ENCODE measurements at regions not wholly inside any gene's neighbourhood (a gene's known extent, or its start where the extent isn't known, plus 50 kb on each side); places are given as distances from the start of the nearest gene placed in this dataset.

- H3K36me3 ChIP-seq (ENCODE audit: control insufficient read depth in 2 of 2, insufficient read depth in 2 of 2, low read length in 2 of 2): peaks cover 0 to 5% of the 10 kb centered on the region in 2 donors
- H3K27ac ChIP-seq (ENCODE audit: low read depth in 2 of 2, low read length in 2 of 2): peak overlapping the region in 1 of 2 donors; percentile 28
- H3K4me3 ChIP-seq (ENCODE audit: low read length in 2 of 2): no peak overlapping the region
- H3K4me1 ChIP-seq (ENCODE audit: control insufficient read depth in 2 of 2, insufficient read depth in 2 of 2, low read length in 2 of 2): peaks cover 29 to 32% of the 10 kb centered on the region in 2 donors
- no peaks in the 10 kb centered on the region for H3K9me3 ChIP-seq (ENCODE audit: control insufficient read depth in 2 of 2, low read length in 2 of 2)
- H3K9ac ChIP-seq (ENCODE audit: low read depth in 1 of 2, low read length in 2 of 2): no peak overlapping the region
- no peaks in the 10 kb centered on the region for H3K27me3 ChIP-seq (ENCODE audit: control insufficient read depth in 2 of 2, insufficient read depth in 2 of 2, low read length in 2 of 2)
Observed at GRCh38 chr15:62588938-62589670, 424.0 kb upstream of the C2CD4B start.

DNA sequence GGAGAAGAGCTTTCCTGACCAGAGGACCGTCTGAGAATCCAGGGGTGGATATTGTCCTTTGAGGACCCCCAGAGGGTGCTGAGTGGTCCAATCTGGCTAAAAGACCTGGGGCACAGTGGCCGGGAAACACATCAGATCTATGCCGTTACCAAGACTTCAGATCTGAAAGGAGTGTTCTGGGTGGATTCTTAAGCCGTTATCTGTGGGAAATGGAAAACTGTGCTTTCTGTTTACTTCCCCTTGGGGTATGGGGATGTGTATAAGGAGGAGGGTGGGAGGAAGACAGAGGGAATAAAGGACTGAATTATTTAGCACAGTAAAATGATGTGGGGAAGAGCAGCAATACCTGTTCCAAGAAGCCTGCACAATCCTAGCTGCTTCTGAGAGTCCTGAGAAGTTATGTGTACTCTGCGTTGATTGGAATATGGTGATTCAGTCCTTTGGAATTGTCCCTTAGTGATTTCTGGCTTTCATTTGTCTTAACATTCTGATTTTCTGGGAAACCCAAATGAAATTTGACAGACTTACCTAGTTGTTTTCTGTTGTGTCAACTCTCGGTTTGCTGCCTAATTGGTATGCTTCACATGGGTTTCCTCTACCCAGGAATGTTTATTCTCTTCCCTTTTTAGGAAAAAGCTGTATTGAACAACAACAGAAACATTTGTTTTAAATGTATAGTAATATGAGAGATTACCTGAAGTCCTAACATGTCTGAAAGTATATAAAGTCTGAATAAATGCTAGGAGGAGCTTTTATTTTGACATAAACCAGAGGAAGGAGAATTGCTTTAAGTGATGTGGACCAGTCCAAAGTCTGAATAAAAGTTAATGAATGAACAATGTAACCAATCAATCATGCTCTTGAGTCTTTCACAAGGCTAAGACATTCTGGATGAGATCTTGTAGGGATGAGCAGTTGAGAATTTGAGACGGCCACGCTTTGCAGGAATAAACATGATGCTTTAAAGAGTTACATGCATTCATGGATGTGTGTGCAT, 427.1 kb upstream of the C2CD4B start:
- Histone ChIP-seq H3K4me3 (ENCODE audit: low read length in 2 of 2) (peak overlapping the region in 1 of 2 donors; percentile 22), H3K27ac (ENCODE audit: low read depth in 2 of 2, low read length in 2 of 2) (peak overlapping the region; percentile 30 to 49), H3K36me3 (ENCODE audit: control insufficient read depth in 2 of 2, insufficient read depth in 2 of 2, low read length in 2 of 2) (no peaks in the 10 kb centered on the region), H3K9ac (ENCODE audit: low read depth in 1 of 2, low read length in 2 of 2) (no peak overlapping the region), H3K4me1 (ENCODE audit: control insufficient read depth in 2 of 2, insufficient read depth in 2 of 2, low read length in 2 of 2) (peaks cover 30 to 32% of the 10 kb centered on the region in 2 donors), H3K9me3 (ENCODE audit: control insufficient read depth in 2 of 2, low read length in 2 of 2) (no peaks in the 10 kb centered on the region), H3K27me3 (ENCODE audit: control insufficient read depth in 2 of 2, insufficient read depth in 2 of 2, low read length in 2 of 2) (no peaks in the 10 kb centered on the region)

DNA sequence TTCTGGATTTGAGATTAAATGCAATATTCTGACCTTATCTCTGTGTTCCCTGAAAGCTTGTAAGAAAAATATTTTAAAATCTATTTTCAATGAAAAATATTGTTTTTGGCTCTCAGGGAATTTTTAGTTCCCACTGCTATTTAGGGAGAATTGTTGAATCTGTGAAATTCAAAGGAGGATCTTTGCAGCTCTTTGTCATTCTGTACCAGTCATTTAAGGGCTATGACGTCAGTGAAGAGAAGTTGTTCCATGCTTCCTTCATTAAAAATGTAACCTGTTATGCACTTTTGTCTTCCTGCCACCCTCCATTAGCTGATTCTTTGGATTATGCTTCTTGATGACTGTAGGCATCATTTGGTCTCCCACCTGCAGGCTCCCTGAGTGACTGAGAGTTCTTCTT, 427.8 kb upstream of the C2CD4B start:
- Histone ChIP-seq H3K4me3 (ENCODE audit: low read length in 2 of 2) (no peak overlapping the region), H3K36me3 (ENCODE audit: control insufficient read depth in 2 of 2, insufficient read depth in 2 of 2, low read length in 2 of 2) (no peaks in the 10 kb centered on the region), H3K27ac (ENCODE audit: low read depth in 2 of 2, low read length in 2 of 2) (no peak overlapping the region), H3K4me1 (ENCODE audit: control insufficient read depth in 2 of 2, insufficient read depth in 2 of 2, low read length in 2 of 2) (peaks cover 30 to 32% of the 10 kb centered on the region in 2 donors), H3K9ac (ENCODE audit: low read depth in 1 of 2, low read length in 2 of 2) (no peak overlapping the region), H3K9me3 (ENCODE audit: control insufficient read depth in 2 of 2, low read length in 2 of 2) (no peaks in the 10 kb centered on the region), H3K27me3 (ENCODE audit: control insufficient read depth in 2 of 2, insufficient read depth in 2 of 2, low read length in 2 of 2) (no peaks in the 10 kb centered on the region)

DNA sequence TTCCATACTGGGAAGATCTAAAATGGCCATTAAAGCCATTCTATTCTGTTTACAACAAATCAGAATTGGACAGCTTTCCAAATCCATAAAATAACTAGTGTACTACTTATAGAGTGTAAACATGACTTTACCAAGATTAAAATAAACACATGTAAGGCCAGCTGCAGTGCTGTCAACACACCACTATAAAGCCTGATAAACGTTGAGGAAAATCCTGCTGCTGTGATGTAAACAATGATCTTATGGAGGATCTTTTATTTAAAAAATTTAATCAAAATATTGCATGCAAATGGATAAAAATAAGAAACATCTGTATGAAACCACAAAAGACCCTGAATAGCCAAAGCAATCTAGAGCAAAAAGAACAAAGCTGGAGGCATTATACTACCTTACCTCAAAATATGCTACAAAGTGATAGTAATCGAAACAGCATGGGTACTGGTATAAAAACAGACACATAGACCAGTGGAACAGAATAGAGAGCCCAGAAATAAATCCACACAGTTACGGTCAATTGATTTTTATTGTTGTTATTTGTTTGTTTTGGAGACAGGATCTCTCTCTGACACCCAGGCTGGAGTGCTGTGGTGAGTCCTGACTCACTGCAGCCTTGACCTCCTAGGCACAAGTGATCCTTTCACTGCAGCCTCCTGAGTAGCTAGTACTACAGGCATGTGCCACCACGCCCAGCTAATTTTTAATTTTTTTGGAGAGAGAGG, 428.8 kb upstream of the C2CD4B start:
- Histone ChIP-seq H3K4me3 (ENCODE audit: low read length in 2 of 2) (no peak overlapping the region), H3K9ac (ENCODE audit: low read depth in 1 of 2, low read length in 2 of 2) (no peak overlapping the region), H3K9me3 (ENCODE audit: control insufficient read depth in 2 of 2, low read length in 2 of 2) (no peaks in the 10 kb centered on the region), H3K36me3 (ENCODE audit: control insufficient read depth in 2 of 2, insufficient read depth in 2 of 2, low read length in 2 of 2) (no peaks in the 10 kb centered on the region), H3K4me1 (ENCODE audit: control insufficient read depth in 2 of 2, insufficient read depth in 2 of 2, low read length in 2 of 2) (peaks cover 30 to 31% of the 10 kb centered on the region in 2 donors), H3K27ac (ENCODE audit: low read depth in 2 of 2, low read length in 2 of 2) (no peak overlapping the region), H3K27me3 (ENCODE audit: control insufficient read depth in 2 of 2, insufficient read depth in 2 of 2, low read length in 2 of 2) (no peaks in the 10 kb centered on the region)

- Histone ChIP-seq H3K27me3 (ENCODE audit: control insufficient read depth in 2 of 2, insufficient read depth in 2 of 2, low read length in 2 of 2) (no peaks in the 10 kb centered on the region), H3K27ac (ENCODE audit: low read depth in 2 of 2, low read length in 2 of 2) (no peak overlapping the region), H3K9me3 (ENCODE audit: control insufficient read depth in 2 of 2, low read length in 2 of 2) (no peaks in the 10 kb centered on the region), H3K36me3 (ENCODE audit: control insufficient read depth in 2 of 2, insufficient read depth in 2 of 2, low read length in 2 of 2) (no peaks in the 10 kb centered on the region), H3K4me3 (ENCODE audit: low read length in 2 of 2) (no peak overlapping the region), H3K9ac (ENCODE audit: low read depth in 1 of 2, low read length in 2 of 2) (no peak overlapping the region), H3K4me1 (ENCODE audit: control insufficient read depth in 2 of 2, insufficient read depth in 2 of 2, low read length in 2 of 2) (peaks cover 14 to 23% of the 10 kb centered on the region in 2 donors)
Observed at GRCh38 chr15:62598217-62598616, 433.1 kb upstream of the C2CD4B start.

DNA sequence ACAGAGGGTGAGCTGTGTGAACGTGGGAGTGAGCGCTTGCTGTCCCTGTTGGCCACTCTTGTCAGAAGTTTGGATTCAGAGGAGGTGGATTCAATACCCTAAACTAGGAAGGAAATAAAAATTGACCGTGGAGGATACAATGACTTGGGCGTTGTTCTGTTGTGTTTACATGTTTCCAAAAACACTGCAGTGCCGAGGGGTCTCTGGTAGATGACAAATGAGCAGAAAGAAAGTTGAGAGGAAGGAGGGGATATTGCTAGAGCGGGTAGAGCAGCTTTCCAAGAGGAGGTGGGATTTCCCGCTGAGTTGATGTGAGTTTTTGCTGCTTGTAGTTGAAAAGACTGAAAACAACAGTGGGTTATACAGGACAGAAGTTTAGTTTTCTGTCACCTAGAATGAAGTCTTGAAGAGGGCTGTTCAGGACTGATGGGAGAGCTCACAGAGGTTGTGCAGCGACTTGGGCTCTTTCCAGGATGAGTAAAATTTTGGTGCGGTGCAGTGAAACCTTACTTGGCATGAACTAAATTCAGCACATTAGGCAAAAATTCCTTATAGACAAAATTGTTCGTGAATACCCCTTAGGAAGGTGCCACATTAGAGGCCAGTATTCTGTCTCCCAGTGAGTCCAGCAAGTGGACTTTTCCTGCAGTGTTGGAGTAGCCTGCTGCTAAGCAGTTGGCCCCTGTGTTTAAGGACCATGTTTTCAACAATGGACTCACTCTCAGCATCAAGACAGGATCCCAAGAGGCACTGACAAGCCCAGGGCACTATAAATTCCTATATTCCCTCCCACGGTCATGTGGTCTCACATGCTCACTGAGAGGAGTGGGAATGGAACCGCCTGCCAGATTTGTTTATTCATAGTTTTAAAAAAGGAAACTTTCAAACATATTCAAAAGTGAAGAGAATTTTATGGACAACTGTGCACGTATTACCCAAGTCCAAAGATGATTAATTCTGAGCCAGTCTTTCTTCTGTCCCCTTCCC, 435.0 kb upstream of the C2CD4B start:
- H3K4me1 ChIP-seq (ENCODE audit: control insufficient read depth in 2 of 2, insufficient read depth in 2 of 2, low read length in 2 of 2): peaks cover 10 to 30% of the 10 kb centered on the region in 2 donors
- no peak overlapping the region for H3K4me3 ChIP-seq (ENCODE audit: low read length in 2 of 2)
- H3K9me3 ChIP-seq (ENCODE audit: control insufficient read depth in 2 of 2, low read length in 2 of 2): no peaks in the 10 kb centered on the region
- no peak overlapping the region for H3K9ac ChIP-seq (ENCODE audit: low read depth in 1 of 2, low read length in 2 of 2)
- no peaks in the 10 kb centered on the region for H3K36me3 ChIP-seq (ENCODE audit: control insufficient read depth in 2 of 2, insufficient read depth in 2 of 2, low read length in 2 of 2)
- no peak overlapping the region for H3K27ac ChIP-seq (ENCODE audit: low read depth in 2 of 2, low read length in 2 of 2)
- no peaks in the 10 kb centered on the region for H3K27me3 ChIP-seq (ENCODE audit: control insufficient read depth in 2 of 2, insufficient read depth in 2 of 2, low read length in 2 of 2)

- H3K4me1 ChIP-seq (ENCODE audit: control insufficient read depth in 2 of 2, insufficient read depth in 2 of 2, low read length in 2 of 2): peaks cover 10 to 30% of the 10 kb centered on the region in 2 donors
- no peaks in the 10 kb centered on the region for H3K27me3 ChIP-seq (ENCODE audit: control insufficient read depth in 2 of 2, insufficient read depth in 2 of 2, low read length in 2 of 2)
- no peak overlapping the region for H3K9ac ChIP-seq (ENCODE audit: low read depth in 1 of 2, low read length in 2 of 2)
- no peaks in the 10 kb centered on the region for H3K36me3 ChIP-seq (ENCODE audit: control insufficient read depth in 2 of 2, insufficient read depth in 2 of 2, low read length in 2 of 2)
- no peaks in the 10 kb centered on the region for H3K9me3 ChIP-seq (ENCODE audit: control insufficient read depth in 2 of 2, low read length in 2 of 2)
- H3K27ac ChIP-seq (ENCODE audit: low read depth in 2 of 2, low read length in 2 of 2): no peak overlapping the region
- H3K4me3 ChIP-seq (ENCODE audit: low read length in 2 of 2): no peak overlapping the region
Observed at GRCh38 chr15:62601777-62602545, 436.9 kb upstream of the C2CD4B start.

- Histone ChIP-seq H3K36me3 (ENCODE audit: control insufficient read depth in 2 of 2, insufficient read depth in 2 of 2, low read length in 2 of 2) (no peaks in the 10 kb centered on the region), H3K27me3 (ENCODE audit: control insufficient read depth in 2 of 2, insufficient read depth in 2 of 2, low read length in 2 of 2) (no peaks in the 10 kb centered on the region), H3K9ac (ENCODE audit: low read depth in 1 of 2, low read length in 2 of 2) (no peak overlapping the region), H3K4me1 (ENCODE audit: control insufficient read depth in 2 of 2, insufficient read depth in 2 of 2, low read length in 2 of 2) (peaks cover 10 to 30% of the 10 kb centered on the region in 2 donors), H3K9me3 (ENCODE audit: control insufficient read depth in 2 of 2, low read length in 2 of 2) (no peaks in the 10 kb centered on the region), H3K4me3 (ENCODE audit: low read length in 2 of 2) (no peak overlapping the region), H3K27ac (ENCODE audit: low read depth in 2 of 2, low read length in 2 of 2) (peak overlapping the region; percentile 56 to 68)
Observed at GRCh38 chr15:62603742-62604141, 438.7 kb upstream of the C2CD4B start.
